Osteoblast (primary cell): ENCODE measurements at regions not wholly inside any gene's neighbourhood (a gene's known extent, or its start where the extent isn't known, plus 50 kb on each side); places are given as distances from the start of the nearest gene placed in this dataset.

Experiments used
- DNase-seq: peaks from one replicate; pipeline ENCODE4 v3.0.0; 2011; ENCODE audit warnings: low spot score, mixed read lengths; ENCODE audit not compliant: insufficient read length; ENCODE audit errors: missing footprints
- H2AFZ ChIP-seq: 2 replicates; pipeline ENCODE4 v1.6.0; 2011; ENCODE audit warnings: mild to moderate bottlenecking, low read length
- H3K27ac ChIP-seq: 2 replicates; pipeline ENCODE4 v1.5.1; 2011; ENCODE audit warnings: mild to moderate bottlenecking, low read depth, low read length, moderate library complexity
- H3K27me3 ChIP-seq: 2 replicates; pipeline ENCODE4 v1.6.0; 2012; ENCODE audit warnings: mild to moderate bottlenecking, control low read depth, inconsistent platforms, low read length, moderate library complexity; ENCODE audit not compliant: insufficient read depth
- H3K36me3 ChIP-seq: 2 replicates; pipeline ENCODE4 v1.5.1; 2011; ENCODE audit warnings: mild to moderate bottlenecking, low read length, control low read depth, moderate library complexity; ENCODE audit not compliant: insufficient read depth
- H3K4me1 ChIP-seq: 2 replicates; pipeline ENCODE4 v1.5.1; 2011; ENCODE audit warnings: mild to moderate bottlenecking, low read length, control low read depth, moderate library complexity; ENCODE audit not compliant: insufficient read depth
- H3K4me2 ChIP-seq: 2 replicates; pipeline ENCODE4 v1.6.0; 2011; ENCODE audit warnings: mild to moderate bottlenecking, low read length; ENCODE audit not compliant: insufficient read depth
- H3K4me3 ChIP-seq: fragments of 200-600 bp; sonication (generic); 3 replicates; pipeline ENCODE4 v1.5.1; 2012; ENCODE audit warnings: mild to moderate bottlenecking, low read length, inconsistent platforms; ENCODE audit not compliant: insufficient read depth
- H3K79me2 ChIP-seq: 2 replicates; pipeline ENCODE4 v1.6.0; 2012; ENCODE audit warnings: mild to moderate bottlenecking, low read length, control low read depth, inconsistent platforms; ENCODE audit not compliant: insufficient read depth
- H3K9me3 ChIP-seq: 2 replicates; pipeline ENCODE4 v1.5.1; 2011; ENCODE audit warnings: low read depth, low read length, control low read depth
- H4K20me1 ChIP-seq: 2 replicates; pipeline ENCODE4 v1.6.0; 2012; ENCODE audit warnings: mild to moderate bottlenecking, low read length, control low read depth; ENCODE audit not compliant: insufficient read depth
- CTCF ChIP-seq: IDR thresholded peaks from 2 replicates; pipeline ENCODE4 v1.5.1; 2011; ENCODE audit warnings: mild to moderate bottlenecking, low read depth, low read length, moderate library complexity; ENCODE audit errors: extremely low read depth

- TF ChIP-seq CTCF, result no peak
- DNase-seq, result no peak
- H3K79me2 ChIP-seq, result no peaks in the 10 kb centered on the region
These were observed 414.5 kb upstream of the MCTP2 start for GRCh38 chr15:93816815-93817214.

GRCh38 chr15:93811305-93811704, 420.1 kb upstream of the MCTP2 start:
- no peaks in the 10 kb centered on the region for H4K20me1 ChIP-seq
- H3K9me3 ChIP-seq, result peaks cover 4% of the 10 kb centered on the region
- H3K4me3 ChIP-seq, result no peak overlapping the region
- no peak overlapping the region for H3K4me2 ChIP-seq
- H3K4me1 ChIP-seq, result no peaks in the 10 kb centered on the region
- H3K36me3 ChIP-seq, result no peaks in the 10 kb centered on the region
- no peak for DNase-seq
- H3K27ac ChIP-seq, result no peak overlapping the region
- TF ChIP-seq CTCF, result no peak
- H3K79me2 ChIP-seq, result no peaks in the 10 kb centered on the region
- H3K27me3 ChIP-seq, result no peaks in the 10 kb centered on the region
- H2AFZ ChIP-seq, result no peak overlapping the region

More at GRCh38 chr15:93816815-93817214, 414.5 kb upstream of the MCTP2 start:
- Histone ChIP-seq H2AFZ (no peak overlapping the region), H3K27me3 (no peaks in the 10 kb centered on the region), H3K4me3 (no peak overlapping the region), H3K4me2 (no peak overlapping the region), H3K4me1 (no peaks in the 10 kb centered on the region), H3K36me3 (no peaks in the 10 kb centered on the region), H3K9me3 (peaks cover 2% of the 10 kb centered on the region), H4K20me1 (no peaks in the 10 kb centered on the region), H3K27ac (no peak overlapping the region)

GRCh38 chr15:93809516-93809915, 421.8 kb upstream of the MCTP2 start:
- Histone ChIP-seq H3K79me2 (no peaks in the 10 kb centered on the region), H3K27me3 (no peaks in the 10 kb centered on the region), H3K4me1 (no peaks in the 10 kb centered on the region), H3K4me2 (no peak overlapping the region), H4K20me1 (no peaks in the 10 kb centered on the region), H3K27ac (no peak overlapping the region), H2AFZ (no peak overlapping the region), H3K4me3 (no peak overlapping the region), H3K36me3 (no peaks in the 10 kb centered on the region), H3K9me3 (peaks cover 4% of the 10 kb centered on the region)
- TF ChIP-seq CTCF, result no peak
- DNase-seq, result no peak

GRCh38 chr15:93803421-93804152, 427.8 kb upstream of the MCTP2 start:
- no peak overlapping the region for H3K4me3 ChIP-seq
- H2AFZ ChIP-seq, result no peak overlapping the region
- H3K4me1 ChIP-seq, result no peaks in the 10 kb centered on the region
- H3K27ac ChIP-seq, result no peak overlapping the region
- no peaks in the 10 kb centered on the region for H3K79me2 ChIP-seq
- H3K4me2 ChIP-seq, result no peak overlapping the region
- TF ChIP-seq CTCF, result no peak
- no peaks in the 10 kb centered on the region for H3K27me3 ChIP-seq
- H3K9me3 ChIP-seq, result no peaks in the 10 kb centered on the region
- H4K20me1 ChIP-seq, result no peaks in the 10 kb centered on the region
- H3K36me3 ChIP-seq, result no peaks in the 10 kb centered on the region
- DNase-seq, result no peak
